ENCODE measurements at regions not wholly inside any gene's neighbourhood (a gene's known extent, or its start where the extent isn't known, plus 50 kb on each side); places are given as distances from the start of the nearest gene placed in this dataset.
"Not testable (repeated sequence)": the region's sequence is repeated elsewhere in the genome, so short reads cannot be mapped to it uniquely, and the experiment has no call there.

- no peak for DNase-seq
Measured at GRCh38 chr3:39558775-39559306, 91.4 kb downstream of the MOBP start.

DNA sequence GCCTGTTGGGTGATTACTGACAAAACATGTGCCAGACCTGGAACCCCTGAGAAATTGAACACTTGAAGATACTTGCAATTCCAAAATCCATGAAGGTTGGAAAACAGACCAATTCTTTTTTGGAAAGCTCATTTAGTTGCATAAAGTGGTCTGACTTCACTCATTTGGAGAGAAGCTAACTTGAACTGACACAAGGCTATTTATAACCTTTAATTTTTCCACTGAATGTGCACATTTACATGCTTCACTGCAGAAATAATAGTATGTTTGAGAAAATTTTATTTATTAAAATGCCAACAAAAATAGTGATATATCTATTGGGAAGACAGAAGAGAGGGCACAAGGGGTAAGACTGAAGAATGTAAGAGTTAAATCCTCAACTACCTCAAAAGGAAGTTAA lies 92.1 kb downstream of the MOBP start:
- DNase-seq = no peak

- DNase-seq = no peak
Measured at GRCh38 chr3:39568508-39568907, 101.0 kb downstream of the MOBP start.

- DNase-seq = no peak
Measured at GRCh38 chr3:39569095-39569494, 101.6 kb downstream of the MOBP start.

- DNase-seq = no peak
Measured at GRCh38 chr3:39573392-39573791, 105.9 kb downstream of the MOBP start.

- DNase-seq = no peak
Measured at GRCh38 chr3:39577541-39577940, 110.1 kb downstream of the MOBP start.

DNA sequence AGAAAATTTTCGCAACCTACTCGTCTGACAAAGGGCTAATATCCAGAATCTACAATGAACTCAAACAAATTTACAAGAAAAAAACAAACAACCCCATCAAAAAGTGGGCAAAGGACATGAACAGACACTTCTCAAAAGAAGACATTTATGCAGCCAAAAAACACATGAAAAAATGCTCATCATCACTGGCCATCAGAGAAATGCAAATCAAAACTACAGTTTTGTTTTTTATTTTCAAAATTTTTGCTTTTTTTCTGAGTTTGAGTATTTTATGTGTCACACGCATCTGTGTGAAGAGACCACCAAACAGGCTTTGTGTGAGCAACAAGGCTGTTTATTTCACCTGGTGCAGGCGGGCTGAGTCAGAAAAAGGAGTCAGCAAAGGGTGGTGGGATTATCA lies 118.7 kb downstream of the MOBP start:
- DNase-seq = not testable (repeated sequence)

DNA sequence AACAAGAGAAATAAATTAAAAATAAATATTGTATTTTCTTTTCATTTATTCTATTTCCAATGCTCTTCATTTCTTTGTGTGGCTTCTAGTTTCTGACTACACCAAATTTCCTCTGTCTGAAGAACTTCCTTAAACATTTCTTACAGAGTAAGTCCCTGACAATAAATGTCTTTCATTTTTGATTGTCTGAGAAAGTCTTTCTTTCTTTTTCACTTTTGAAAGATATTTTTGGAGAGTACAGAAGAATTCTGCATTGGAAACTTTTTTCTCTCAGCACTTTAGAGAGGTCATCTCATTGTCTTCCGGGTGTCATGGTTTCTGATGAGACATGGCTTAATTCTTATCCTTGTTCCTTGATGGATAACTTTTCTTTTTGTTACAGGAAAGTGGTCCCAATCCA lies 119.6 kb downstream of the MOBP start:
- DNase-seq = no peak

GRCh38 chr3:39590806-39591205 lies 123.3 kb downstream of the MOBP start:
- DNase-seq = no peak

- no peak for DNase-seq
Measured at GRCh38 chr3:39592311-39593050, 125.0 kb downstream of the MOBP start.

- DNase-seq = no peak
Measured at GRCh38 chr3:39593341-39593740, 125.9 kb downstream of the MOBP start.

DNA sequence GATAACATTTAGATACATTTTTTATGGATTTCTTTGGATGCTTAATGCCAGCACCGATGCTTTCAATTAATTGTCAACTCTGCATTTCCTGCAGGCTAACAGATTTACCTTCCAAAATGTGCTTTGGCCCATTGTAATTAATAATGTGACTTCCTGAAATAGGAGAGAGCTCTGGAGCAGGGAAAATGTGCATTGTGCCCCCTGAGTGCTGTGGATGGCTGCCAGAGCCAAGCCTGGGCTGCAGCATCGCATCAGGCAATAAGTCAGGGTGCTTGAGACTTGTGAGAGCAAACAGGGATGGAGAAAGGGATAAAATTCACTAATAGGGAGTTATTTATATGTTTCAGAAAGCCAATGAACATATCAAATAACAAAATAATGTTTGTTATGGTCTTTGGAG lies 133.8 kb downstream of the MOBP start:
- DNase-seq = no peak

DNA sequence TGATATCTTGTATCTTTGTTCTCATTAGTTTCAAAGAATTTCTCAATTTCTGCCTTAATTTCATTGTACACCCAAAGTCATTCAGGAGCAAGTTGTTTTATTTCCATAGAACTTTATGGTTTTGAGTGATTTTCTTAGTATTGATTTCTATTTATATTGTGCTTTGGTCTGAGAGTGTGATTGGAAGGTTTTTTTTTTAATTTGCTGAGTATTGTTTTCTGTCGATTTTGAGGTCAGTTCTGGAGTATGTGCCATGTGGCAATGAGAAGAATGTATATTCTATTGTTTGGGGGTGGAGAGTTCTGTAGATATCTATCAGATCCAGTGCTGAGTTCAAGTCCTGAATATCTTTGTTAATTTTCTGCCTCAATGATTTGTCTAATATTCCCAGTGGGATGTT lies 138.4 kb downstream of the MOBP start:
- no peak for DNase-seq

DNA sequence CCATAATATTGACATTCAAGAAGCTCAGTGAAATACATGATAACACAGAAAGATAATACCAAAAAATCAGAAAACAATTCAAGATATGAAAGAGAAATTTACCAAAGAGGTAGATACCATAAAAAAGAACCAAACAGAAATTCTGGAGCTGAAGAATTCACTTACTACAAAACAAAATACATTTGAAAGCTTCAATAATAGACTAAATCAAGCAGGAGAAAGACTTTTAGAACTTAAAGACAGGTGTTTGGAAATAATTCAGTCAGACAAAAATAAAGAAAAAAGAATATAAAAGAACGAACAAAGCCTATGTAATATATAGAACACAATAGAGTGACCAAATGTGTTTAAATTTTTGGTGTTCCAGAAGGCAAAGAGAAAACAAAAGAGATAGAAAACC lies 158.7 kb downstream of the MOBP start:
- DNase-seq = no peak

DNA sequence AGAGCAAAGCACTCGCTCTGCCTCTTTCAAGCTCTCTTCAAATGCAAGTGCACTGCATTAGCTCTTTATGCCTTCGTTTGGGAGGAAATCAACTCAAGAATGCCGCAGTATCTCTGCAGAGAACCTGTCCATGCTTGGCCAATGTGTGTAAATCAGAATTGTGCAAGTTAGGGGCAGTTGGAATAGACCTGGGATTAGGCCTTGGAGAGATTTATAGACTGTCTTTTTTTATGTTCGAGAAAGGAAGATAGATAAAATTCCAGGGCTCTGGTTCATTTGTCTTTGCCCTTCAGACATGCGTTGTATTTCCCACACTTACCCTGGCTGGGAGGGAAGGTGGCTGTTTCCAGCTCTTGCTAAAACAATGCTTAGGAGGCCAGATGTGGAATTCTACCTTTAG lies 163.7 kb downstream of the MOBP start:
- peak; percentile 32 for DNase-seq

DNA sequence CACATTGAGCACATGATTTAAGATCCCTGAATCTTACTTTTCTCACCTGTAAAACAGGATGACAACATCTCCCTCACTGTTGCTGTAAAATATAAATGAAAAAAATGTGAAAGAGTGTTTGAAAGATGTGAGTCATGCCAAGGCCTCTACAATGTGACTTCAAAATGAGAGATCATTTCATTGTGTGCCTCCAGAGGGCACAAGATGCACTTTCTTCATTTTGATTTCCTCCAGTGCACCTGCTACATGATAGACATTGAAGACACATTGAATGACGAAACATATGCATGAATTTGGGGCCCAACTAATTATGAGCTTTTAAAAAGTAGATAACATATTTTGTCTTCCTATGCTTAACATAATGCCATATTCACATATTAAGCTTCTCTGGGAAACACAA lies 170.3 kb downstream of the MOBP start:
- DNase-seq = peak; percentile 58

DNA sequence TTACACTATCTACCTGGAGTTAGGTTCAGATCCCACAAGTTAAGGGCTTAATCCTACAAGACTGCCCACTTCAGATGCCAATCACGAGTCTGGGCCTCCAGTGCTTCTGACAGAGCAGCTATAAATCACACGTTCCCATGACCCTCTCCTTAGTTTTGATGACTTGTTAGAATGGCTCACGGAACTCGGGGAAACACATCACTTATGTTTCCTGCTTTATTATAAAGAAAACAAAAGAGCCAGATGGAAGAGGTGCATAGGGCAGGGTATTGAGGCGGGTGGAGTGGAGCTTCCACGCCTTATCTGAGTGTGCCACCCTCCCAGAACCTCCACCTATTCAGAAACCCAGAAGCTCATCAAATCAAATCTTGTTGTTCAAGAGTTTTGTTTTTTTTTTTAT lies 170.8 kb downstream of the MOBP start:
- no peak for DNase-seq

DNA sequence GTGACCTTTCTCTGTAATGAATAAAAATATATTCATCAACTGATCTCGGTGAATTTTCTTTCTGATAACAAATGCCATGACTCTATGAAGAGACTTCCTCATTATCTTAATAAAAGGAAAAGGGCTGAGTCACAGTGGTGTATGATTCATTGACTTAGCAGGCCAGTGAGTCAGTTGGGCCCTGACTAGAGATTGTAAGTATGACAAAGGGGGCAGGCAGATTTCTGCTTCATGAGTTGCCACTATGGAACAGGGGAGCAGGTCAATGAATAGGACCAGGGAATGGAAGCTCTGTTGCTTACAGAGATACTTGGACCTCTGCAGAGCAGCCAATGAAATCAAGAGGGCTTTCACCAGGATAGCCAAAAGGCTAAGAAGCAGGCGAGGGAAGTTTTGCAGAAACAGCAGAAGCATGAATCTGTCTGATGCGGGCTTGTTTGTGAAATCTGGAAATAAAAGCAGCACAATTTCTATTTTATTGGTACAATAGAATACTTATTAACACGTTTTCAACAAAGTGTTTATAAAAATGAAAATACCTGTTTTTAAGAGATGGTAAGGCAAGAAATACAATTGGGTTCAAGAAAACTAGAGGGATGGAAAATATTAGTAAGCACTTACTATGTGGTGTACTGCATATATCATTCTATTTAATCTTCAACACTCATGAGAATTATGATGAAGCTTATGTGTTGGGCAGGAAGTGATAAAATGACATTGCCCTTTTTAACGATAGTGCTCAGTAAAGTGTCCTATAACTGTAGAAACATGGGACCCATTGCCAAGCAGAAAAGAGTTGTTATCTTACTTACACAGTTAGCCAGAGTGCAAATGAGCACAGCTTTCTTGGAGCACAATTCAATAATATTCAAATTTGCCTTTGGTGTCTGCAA lies 169.8 kb upstream of the MYRIP start:
- DNase-seq = peak; percentile 94

DNA sequence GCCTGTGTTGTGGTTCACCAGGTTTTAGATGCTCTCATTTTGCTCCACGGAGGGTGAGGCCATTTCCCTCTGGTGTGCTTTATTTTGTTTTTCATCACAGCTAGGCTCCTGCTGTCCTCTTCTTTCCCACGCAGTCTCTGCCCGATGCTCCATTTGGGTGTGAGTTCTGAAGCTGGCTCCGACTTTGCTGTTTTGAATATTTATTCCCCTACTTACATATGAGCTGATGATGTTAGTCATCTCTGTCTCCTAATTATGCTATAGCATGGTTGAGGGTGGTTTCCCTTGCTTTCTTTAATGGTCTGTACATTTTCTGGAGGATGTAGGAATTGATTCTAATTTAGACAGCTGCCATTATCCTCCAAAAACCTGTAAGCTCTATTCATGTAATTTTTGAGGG lies 168.1 kb upstream of the MYRIP start:
- DNase-seq = no peak

DNA sequence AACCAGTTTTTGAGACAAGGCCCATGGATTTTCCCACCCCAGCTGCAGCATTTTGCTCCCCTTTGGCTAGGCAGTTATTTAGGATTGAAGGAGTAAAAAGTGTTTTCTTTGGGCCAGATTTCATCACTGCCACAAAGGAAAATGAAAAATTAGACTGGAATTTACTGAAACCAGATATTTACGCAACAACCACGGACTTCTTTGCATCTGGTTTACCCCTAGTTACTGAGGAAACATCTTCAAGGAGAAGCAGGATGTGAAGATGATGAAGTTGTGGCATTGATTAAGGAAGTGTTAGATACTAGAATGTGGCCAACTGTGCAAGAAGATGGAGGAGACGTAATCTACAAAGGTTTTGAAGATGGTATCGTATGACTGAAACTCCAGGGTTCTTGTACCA lies 165.2 kb upstream of the MYRIP start:
- DNase-seq = peak; percentile 41

DNA sequence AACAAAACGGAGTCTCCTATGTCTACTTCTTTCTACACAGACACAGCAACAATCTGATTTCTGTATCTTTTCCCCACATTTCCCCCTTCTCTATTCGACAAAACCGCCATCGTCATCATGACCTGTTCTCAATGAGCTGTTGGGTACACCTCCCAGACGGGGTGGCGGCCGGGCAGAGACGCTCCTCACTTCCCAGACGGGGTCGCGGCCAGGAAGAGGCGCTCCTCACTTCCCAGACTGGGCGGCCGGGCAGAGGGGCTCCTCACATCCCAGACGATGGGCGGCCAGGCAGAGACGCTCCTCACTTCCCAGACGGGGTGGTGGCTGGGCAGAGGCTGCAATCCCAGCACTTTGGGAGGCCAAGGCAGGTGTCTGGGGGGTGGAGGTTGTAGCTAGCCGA lies 158.2 kb upstream of the MYRIP start:
- not testable (repeated sequence) for DNase-seq

GRCh38 chr3:39651993-39652739 lies 157.2 kb upstream of the MYRIP start:
- no peak for DNase-seq

DNA sequence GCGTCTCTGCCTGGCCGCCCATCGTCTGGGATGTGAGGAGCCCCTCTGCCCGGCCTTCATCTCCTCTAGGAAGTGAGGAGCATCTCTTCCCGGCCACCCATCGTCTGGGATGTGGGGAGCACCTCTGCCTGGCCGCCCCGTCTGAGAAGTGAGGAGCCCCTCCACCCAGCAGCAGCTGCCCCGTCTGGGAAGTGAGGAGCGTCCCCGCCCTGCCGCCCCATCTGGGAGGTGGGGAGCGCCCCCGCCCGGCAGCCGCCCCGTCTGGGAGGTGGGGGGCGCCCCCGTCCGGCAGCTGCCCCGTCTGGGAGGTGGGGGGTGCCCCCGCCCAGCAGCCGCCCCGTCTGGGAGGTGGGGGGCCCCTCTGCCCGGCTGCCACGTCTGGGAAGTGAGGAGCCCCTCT lies 153.7 kb upstream of the MYRIP start:
- DNase-seq = not testable (repeated sequence)

All from NCI-H226 (cell line).